ENCODE measurements at regions not wholly inside any gene's neighbourhood (a gene's known extent, or its start where the extent isn't known, plus 50 kb on each side); places are given as distances from the start of the nearest gene placed in this dataset.
"Not testable (repeated sequence)": the region's sequence is repeated elsewhere in the genome, so short reads cannot be mapped to it uniquely, and the experiment has no call there.

DNA sequence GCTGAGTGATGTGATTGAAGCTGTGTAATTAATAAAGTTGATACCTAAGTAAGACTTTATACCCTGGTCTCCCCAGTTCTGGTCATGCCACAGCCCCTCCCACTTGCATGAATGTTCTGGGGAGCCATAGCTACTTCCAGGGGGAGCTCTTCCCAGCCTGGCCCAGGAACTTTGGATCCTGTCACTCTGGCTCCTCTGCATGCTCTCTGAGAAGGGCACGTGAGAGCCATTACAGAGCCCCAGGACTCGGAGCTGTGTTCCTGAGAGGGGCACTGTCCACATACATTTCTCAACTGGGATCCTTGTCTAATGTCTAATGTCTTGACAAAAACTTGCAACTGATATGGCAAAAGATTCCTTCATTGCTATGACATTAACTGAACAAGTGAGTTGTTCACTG lies 173.9 kb upstream of the NPY start:
- no peak overlapping the region for H2AFZ ChIP-seq (ENCODE audit: low read length)
- no peak overlapping the region for H2BK15ac ChIP-seq (ENCODE audit: low read length)
- no peak overlapping the region for H2AK5ac ChIP-seq (ENCODE audit: low read depth, low read length)
- H3K23ac ChIP-seq (ENCODE audit: low read depth, low read length, poor library complexity): no peak overlapping the region
- no peaks in the 10 kb centered on the region for H3K36me3 ChIP-seq (replicated peaks in 1 of 2; ENCODE audit: control insufficient read depth in 2 of 2, insufficient read depth in 2 of 2, low read length in 2 of 2)
- no peak overlapping the region for H4K8ac ChIP-seq (ENCODE audit: low read depth, low read length)
- no peak overlapping the region for H2BK120ac ChIP-seq (ENCODE audit: low read depth, low read length)
- H3K4me2 ChIP-seq (ENCODE audit: insufficient read depth, low read length, poor library complexity, severe bottlenecking): no peak overlapping the region
- no peak overlapping the region for H3K27ac ChIP-seq (replicated peaks; ENCODE audit: low read length)
- H2BK12ac ChIP-seq (ENCODE audit: low read length): no peak overlapping the region
- no peak overlapping the region for H2BK5ac ChIP-seq (ENCODE audit: low read length)
- no peak overlapping the region for H3K4me3 ChIP-seq (ENCODE audit: low read length in 2 of 2)
- H3K27me3 ChIP-seq (ENCODE audit: control insufficient read depth in 3 of 3, insufficient read depth in 3 of 3, low read depth in 1 of 3, low read length in 3 of 3): no peaks in the 10 kb centered on the region
- H3K9ac ChIP-seq (ENCODE audit: low read depth, low read length, poor library complexity): no peak overlapping the region
- no peak overlapping the region for H4K91ac ChIP-seq (ENCODE audit: low read depth, low read length, poor library complexity)
- H3K9me3 ChIP-seq (replicated peaks in 1 of 2; ENCODE audit: control insufficient read depth in 2 of 2, insufficient read depth in 1 of 2, low read depth in 1 of 2, low read length in 2 of 2): no peaks in the 10 kb centered on the region
- WGBS, 2 donors (ENCODE audit: extremely low coverage in 2 of 2, insufficient read length in 2 of 2, insufficient replicate concordance in 1 of 2): no CpG with 5 or more reads among the region's 2 CpGs
- DNase-seq (ENCODE audit: low spot score): no peak
- no peak overlapping the region for H3K4ac ChIP-seq (ENCODE audit: low read length)
- peaks cover 0 to 7% of the 10 kb centered on the region in 2 donors for H3K4me1 ChIP-seq (ENCODE audit: control insufficient read depth in 2 of 2, insufficient read depth in 1 of 2, low read depth in 1 of 2, low read length in 2 of 2)
- no peaks in the 10 kb centered on the region for H3K79me1 ChIP-seq (ENCODE audit: low read depth, low read length)
- H3K14ac ChIP-seq (ENCODE audit: low read length): no peak overlapping the region
- no peak overlapping the region for H3K18ac ChIP-seq (ENCODE audit: low read length)

DNA sequence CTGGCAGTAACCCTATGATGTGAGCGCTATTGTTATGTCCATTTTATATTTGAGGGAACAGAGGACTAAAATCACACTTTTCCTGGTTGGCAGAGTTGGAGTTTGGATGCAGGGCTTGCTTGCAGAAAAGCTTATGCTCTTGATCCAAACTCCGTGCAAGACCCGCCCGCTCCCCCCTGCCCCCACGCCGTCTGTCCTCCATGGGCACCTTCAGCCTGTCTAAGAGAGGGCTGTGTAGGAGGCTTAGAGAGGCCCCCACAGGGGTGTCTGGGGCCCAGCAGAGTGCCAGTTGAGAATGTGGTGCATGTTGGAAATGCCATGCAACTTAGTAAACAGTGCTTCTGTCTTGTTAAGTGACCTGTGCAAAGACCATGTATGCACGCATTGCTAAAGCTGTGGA lies 170.5 kb upstream of the NPY start:
- H3K79me1 ChIP-seq (ENCODE audit: low read depth, low read length): no peaks in the 10 kb centered on the region
- no peak overlapping the region for H2BK15ac ChIP-seq (ENCODE audit: low read length)
- H3K4ac ChIP-seq (ENCODE audit: low read length): no peak overlapping the region
- no peak overlapping the region for H3K4me3 ChIP-seq (ENCODE audit: low read length in 2 of 2)
- H2AFZ ChIP-seq (ENCODE audit: low read length): no peak overlapping the region
- no peak overlapping the region for H3K9ac ChIP-seq (ENCODE audit: low read depth, low read length, poor library complexity)
- WGBS, 2 donors (ENCODE audit: extremely low coverage in 2 of 2, insufficient read length in 2 of 2, insufficient replicate concordance in 1 of 2): no CpG with 5 or more reads among the region's 7 CpGs
- no peaks in the 10 kb centered on the region for H3K36me3 ChIP-seq (replicated peaks in 1 of 2; ENCODE audit: control insufficient read depth in 2 of 2, insufficient read depth in 2 of 2, low read length in 2 of 2)
- no peaks in the 10 kb centered on the region for H3K27me3 ChIP-seq (ENCODE audit: control insufficient read depth in 3 of 3, insufficient read depth in 3 of 3, low read depth in 1 of 3, low read length in 3 of 3)
- no peak overlapping the region for H2BK5ac ChIP-seq (ENCODE audit: low read length)
- H2BK120ac ChIP-seq (ENCODE audit: low read depth, low read length): no peak overlapping the region
- H2BK12ac ChIP-seq (ENCODE audit: low read length): no peak overlapping the region
- H3K27ac ChIP-seq (replicated peaks; ENCODE audit: low read length): no peak overlapping the region
- H4K91ac ChIP-seq (ENCODE audit: low read depth, low read length, poor library complexity): no peak overlapping the region
- peaks cover 0 to 7% of the 10 kb centered on the region in 2 donors for H3K4me1 ChIP-seq (ENCODE audit: control insufficient read depth in 2 of 2, insufficient read depth in 1 of 2, low read depth in 1 of 2, low read length in 2 of 2)
- no peak overlapping the region for H3K4me2 ChIP-seq (ENCODE audit: insufficient read depth, low read length, poor library complexity, severe bottlenecking)
- H2AK5ac ChIP-seq (ENCODE audit: low read depth, low read length): no peak overlapping the region
- no peak for DNase-seq (ENCODE audit: low spot score)
- H3K23ac ChIP-seq (ENCODE audit: low read depth, low read length, poor library complexity): no peak overlapping the region
- H3K18ac ChIP-seq (ENCODE audit: low read length): no peak overlapping the region
- no peak overlapping the region for H3K14ac ChIP-seq (ENCODE audit: low read length)
- no peak overlapping the region for H4K8ac ChIP-seq (ENCODE audit: low read depth, low read length)
- no peaks in the 10 kb centered on the region for H3K9me3 ChIP-seq (replicated peaks in 1 of 2; ENCODE audit: control insufficient read depth in 2 of 2, insufficient read depth in 1 of 2, low read depth in 1 of 2, low read length in 2 of 2)

DNA sequence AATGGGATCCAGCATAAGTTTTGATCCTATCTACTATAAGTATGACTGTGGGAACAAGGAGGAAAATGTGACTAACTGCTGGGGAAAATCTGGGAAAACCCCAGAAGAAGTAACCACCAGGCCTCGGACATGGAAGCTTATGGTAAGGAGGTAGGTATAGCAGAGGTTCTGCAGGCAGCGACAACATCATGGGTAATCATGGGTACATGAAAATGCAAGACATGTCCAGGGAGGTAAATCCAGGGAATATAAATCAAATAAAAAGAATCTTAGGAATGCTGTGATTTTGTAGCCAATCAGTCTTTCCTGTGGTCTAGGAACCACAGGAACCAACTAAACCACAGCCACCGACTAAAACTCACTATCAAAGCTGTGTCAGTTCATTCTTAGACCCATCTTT lies 168.3 kb upstream of the NPY start:
- Histone ChIP-seq H3K9me3 (replicated peaks in 1 of 2; ENCODE audit: control insufficient read depth in 2 of 2, insufficient read depth in 1 of 2, low read depth in 1 of 2, low read length in 2 of 2) (no peaks in the 10 kb centered on the region), H3K27me3 (ENCODE audit: control insufficient read depth in 3 of 3, insufficient read depth in 3 of 3, low read depth in 1 of 3, low read length in 3 of 3) (no peaks in the 10 kb centered on the region), H2AFZ (ENCODE audit: low read length) (no peak overlapping the region), H2BK12ac (ENCODE audit: low read length) (no peak overlapping the region), H3K4me2 (ENCODE audit: insufficient read depth, low read length, poor library complexity, severe bottlenecking) (no peak overlapping the region), H3K4me3 (ENCODE audit: low read length in 2 of 2) (no peak overlapping the region), H2BK120ac (ENCODE audit: low read depth, low read length) (no peak overlapping the region), H3K14ac (ENCODE audit: low read length) (no peak overlapping the region), H3K79me1 (ENCODE audit: low read depth, low read length) (no peaks in the 10 kb centered on the region), H2BK5ac (ENCODE audit: low read length) (no peak overlapping the region), H2BK15ac (ENCODE audit: low read length) (no peak overlapping the region), H3K36me3 (replicated peaks in 1 of 2; ENCODE audit: control insufficient read depth in 2 of 2, insufficient read depth in 2 of 2, low read length in 2 of 2) (no peaks in the 10 kb centered on the region), H4K8ac (ENCODE audit: low read depth, low read length) (no peak overlapping the region), H3K23ac (ENCODE audit: low read depth, low read length, poor library complexity) (no peak overlapping the region), H3K4ac (ENCODE audit: low read length) (no peak overlapping the region), H3K27ac (replicated peaks; ENCODE audit: low read length) (no peak overlapping the region), H3K4me1 (ENCODE audit: control insufficient read depth in 2 of 2, insufficient read depth in 1 of 2, low read depth in 1 of 2, low read length in 2 of 2) (peaks cover 0 to 7% of the 10 kb centered on the region in 2 donors), H3K18ac (ENCODE audit: low read length) (no peak overlapping the region), H4K91ac (ENCODE audit: low read depth, low read length, poor library complexity) (no peak overlapping the region), H2AK5ac (ENCODE audit: low read depth, low read length) (no peak overlapping the region), H3K9ac (ENCODE audit: low read depth, low read length, poor library complexity) (no peak overlapping the region)
- WGBS, 2 donors (ENCODE audit: extremely low coverage in 2 of 2, insufficient read length in 2 of 2, insufficient replicate concordance in 1 of 2): no CpG with 5 or more reads among the region's 3 CpGs
- DNase-seq (ENCODE audit: low spot score): no peak

DNA sequence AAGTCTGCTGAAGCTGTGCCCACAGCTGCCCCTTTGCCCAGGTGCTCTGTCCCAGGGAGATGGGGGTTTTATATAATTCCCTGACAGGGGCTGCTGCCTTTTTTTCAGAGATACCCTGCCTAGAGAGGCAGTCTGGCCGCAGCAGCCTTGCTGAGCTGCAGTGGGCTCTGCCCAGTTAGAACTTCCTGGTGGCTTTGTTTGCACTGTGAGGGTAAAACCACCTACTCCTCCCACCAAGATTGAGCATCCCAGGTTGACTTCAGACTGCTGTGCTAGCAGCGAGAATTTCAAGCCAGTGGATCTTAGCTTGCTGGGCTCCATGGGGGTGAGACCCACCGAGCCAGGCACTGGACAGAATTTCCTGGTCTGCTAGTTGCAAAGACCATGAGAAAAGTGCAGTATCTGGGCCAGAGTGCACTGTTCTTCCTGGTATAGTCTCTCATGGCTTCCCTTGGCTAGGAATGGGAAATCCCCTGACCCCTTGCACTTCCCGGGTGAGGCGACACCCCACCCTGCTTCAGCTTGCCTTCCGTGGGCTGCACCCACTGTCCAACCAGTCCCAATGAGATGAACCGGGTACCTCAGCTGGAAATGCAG lies 166.0 kb upstream of the NPY start:
- H2BK12ac ChIP-seq (ENCODE audit: low read length); H2BK5ac ChIP-seq (ENCODE audit: low read length); H2AFZ ChIP-seq (ENCODE audit: low read length); H3K4ac ChIP-seq (ENCODE audit: low read length); H2BK15ac ChIP-seq (ENCODE audit: low read length); H3K4me2 ChIP-seq (ENCODE audit: insufficient read depth, low read length, poor library complexity, severe bottlenecking); H3K79me1 ChIP-seq (ENCODE audit: low read depth, low read length); H3K27me3 ChIP-seq (ENCODE audit: control insufficient read depth in 3 of 3, insufficient read depth in 3 of 3, low read depth in 1 of 3, low read length in 3 of 3); H4K91ac ChIP-seq (ENCODE audit: low read depth, low read length, poor library complexity); H3K4me1 ChIP-seq (ENCODE audit: control insufficient read depth in 2 of 2, insufficient read depth in 1 of 2, low read depth in 1 of 2, low read length in 2 of 2); H3K36me3 ChIP-seq (replicated peaks in 1 of 2; ENCODE audit: control insufficient read depth in 2 of 2, insufficient read depth in 2 of 2, low read length in 2 of 2); DNase-seq (ENCODE audit: low spot score); H3K18ac ChIP-seq (ENCODE audit: low read length); H3K14ac ChIP-seq (ENCODE audit: low read length); H3K23ac ChIP-seq (ENCODE audit: low read depth, low read length, poor library complexity); H3K27ac ChIP-seq (replicated peaks; ENCODE audit: low read length); H4K8ac ChIP-seq (ENCODE audit: low read depth, low read length); H3K9me3 ChIP-seq (replicated peaks in 1 of 2; ENCODE audit: control insufficient read depth in 2 of 2, insufficient read depth in 1 of 2, low read depth in 1 of 2, low read length in 2 of 2); H2AK5ac ChIP-seq (ENCODE audit: low read depth, low read length); H3K4me3 ChIP-seq (ENCODE audit: low read length in 2 of 2); H2BK120ac ChIP-seq (ENCODE audit: low read depth, low read length); H3K9ac ChIP-seq (ENCODE audit: low read depth, low read length, poor library complexity): not testable (repeated sequence)
- no CpG with 5 or more reads among the region's 7 CpGs for WGBS, 2 donors (ENCODE audit: extremely low coverage in 2 of 2, insufficient read length in 2 of 2, insufficient replicate concordance in 1 of 2)
